ENCODE measurements at regions not wholly inside any gene's neighbourhood (a gene's known extent, or its start where the extent isn't known, plus 50 kb on each side); places are given as distances from the start of the nearest gene placed in this dataset.

DNA sequence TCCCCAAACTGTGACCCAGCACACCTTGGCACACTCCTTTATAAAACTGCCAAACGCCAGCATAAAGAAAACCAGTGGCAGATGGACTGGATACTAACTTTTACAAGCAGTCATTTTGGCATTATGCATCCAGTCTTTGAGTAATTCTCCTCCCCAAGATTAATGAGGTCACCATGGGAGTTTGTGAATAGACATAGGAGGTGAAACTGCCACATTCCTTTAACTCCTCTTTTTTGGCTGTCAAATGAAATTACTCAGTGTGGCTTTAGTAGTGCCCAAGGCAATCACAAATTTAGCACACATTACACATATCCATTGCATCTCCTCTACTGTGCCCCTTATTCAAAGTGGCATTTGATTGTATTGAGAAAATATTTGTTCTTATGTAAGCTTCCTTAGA is 315.3 kb upstream of the FGF13 start:
- ATAC-seq, result no peak
- intact Hi-C loops (cut with DNase I; ENCODE audit: low total_unique reads), result no loop called here
- Histone ChIP-seq H3K4me1 (no peaks in the 10 kb centered on the region), H3K27me3 (no peaks in the 10 kb centered on the region), H3K4me3 (no peak overlapping the region), H3K27ac (no peak overlapping the region), H3K9me3 (no peaks in the 10 kb centered on the region), H3K36me3 (no peaks in the 10 kb centered on the region)
- TF ChIP-seq, protein P1, sequence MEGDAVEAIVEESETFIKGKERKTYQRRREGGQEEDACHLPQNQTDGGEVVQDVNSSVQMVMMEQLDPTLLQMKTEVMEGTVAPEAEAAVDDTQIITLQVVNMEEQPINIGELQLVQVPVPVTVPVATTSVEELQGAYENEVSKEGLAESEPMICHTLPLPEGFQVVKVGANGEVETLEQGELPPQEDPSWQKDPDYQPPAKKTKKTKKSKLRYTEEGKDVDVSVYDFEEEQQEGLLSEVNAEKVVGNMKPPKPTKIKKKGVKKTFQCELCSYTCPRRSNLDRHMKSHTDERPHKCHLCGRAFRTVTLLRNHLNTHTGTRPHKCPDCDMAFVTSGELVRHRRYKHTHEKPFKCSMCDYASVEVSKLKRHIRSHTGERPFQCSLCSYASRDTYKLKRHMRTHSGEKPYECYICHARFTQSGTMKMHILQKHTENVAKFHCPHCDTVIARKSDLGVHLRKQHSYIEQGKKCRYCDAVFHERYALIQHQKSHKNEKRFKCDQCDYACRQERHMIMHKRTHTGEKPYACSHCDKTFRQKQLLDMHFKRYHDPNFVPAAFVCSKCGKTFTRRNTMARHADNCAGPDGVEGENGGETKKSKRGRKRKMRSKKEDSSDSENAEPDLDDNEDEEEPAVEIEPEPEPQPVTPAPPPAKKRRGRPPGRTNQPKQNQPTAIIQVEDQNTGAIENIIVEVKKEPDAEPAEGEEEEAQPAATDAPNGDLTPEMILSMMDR (IDR thresholded peaks at IDR 0.05 in 4 of 5, conservative IDR thresholded peaks at IDR 0.05 in 1 of 5), result no peak
- in situ Hi-C loops (cut with MboI; ENCODE audit: low sequenced_read_pairs in 4 of 4), result no loop called here
- no peak for DNase-seq

DNA sequence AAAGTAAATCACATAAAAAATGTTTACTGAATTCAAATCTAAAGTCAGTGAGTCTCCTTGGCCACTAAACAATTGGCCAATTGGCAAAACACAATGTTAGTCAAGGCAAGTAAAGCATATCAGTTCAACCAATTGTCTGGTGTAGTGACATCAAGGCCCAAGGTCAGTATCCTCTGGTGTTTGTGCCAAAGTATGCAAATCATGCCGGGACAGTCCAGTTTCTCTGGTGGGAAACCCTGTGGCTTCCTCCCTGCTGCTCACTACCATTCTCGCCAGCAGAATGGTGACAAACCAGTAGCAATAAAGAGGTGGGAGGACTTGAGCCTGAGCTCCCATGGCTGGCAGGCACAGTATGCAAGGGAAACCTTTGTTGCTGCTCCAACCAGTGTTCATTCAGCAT is 314.9 kb upstream of the FGF13 start:
- no peaks in the 10 kb centered on the region for H3K9me3 ChIP-seq
- intact Hi-C loops (cut with DNase I; ENCODE audit: low total_unique reads), result no loop called here
- no peaks in the 10 kb centered on the region for H3K4me1 ChIP-seq
- in situ Hi-C loops (cut with MboI; ENCODE audit: low sequenced_read_pairs in 4 of 4), result no loop called here
- H3K36me3 ChIP-seq, result no peaks in the 10 kb centered on the region
- DNase-seq (no peak), ATAC-seq (no peak)
- no peak for TF ChIP-seq POLR2A (IDR thresholded peaks at IDR 0.05)
- TF ChIP-seq, protein P1 (IDR thresholded peaks at IDR 0.05 in 4 of 5, conservative IDR thresholded peaks at IDR 0.05 in 1 of 5), result no peak
- H3K27me3 ChIP-seq, result no peaks in the 10 kb centered on the region
- no peak overlapping the region for H3K4me3 ChIP-seq
- no peak overlapping the region for H3K27ac ChIP-seq

DNA sequence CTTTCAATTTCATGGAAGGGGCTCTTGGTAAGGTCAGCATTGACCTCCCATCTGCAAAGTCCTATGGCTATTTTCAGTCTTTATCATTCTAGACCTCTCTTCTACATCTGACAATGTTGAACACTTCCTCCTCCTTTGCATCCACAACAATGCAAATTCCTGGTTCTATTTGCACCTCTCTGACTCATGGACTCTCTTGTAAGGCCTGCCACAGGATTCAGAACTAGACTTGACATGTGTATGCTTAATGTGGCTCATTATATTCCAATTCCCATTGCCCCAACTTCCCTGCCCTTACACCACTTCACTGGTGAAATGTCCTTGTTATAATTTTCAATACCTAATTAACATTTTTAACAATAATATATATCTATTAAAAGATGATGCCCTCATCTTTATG is 314.3 kb upstream of the FGF13 start:
- Histone ChIP-seq H3K4me3 (no peak overlapping the region), H3K4me1 (no peaks in the 10 kb centered on the region), H3K36me3 (no peaks in the 10 kb centered on the region), H3K27me3 (no peaks in the 10 kb centered on the region), H3K27ac (no peak overlapping the region), H3K9me3 (no peaks in the 10 kb centered on the region)
- TF ChIP-seq POLR2A (IDR thresholded peaks at IDR 0.05), result no peak
- TF ChIP-seq, protein P1 (IDR thresholded peaks at IDR 0.05 in 4 of 5, conservative IDR thresholded peaks at IDR 0.05 in 1 of 5), result no peak
- DNase-seq, result no peak
- in situ Hi-C loops (cut with MboI; ENCODE audit: low sequenced_read_pairs in 4 of 4) (no loop called here), intact Hi-C loops (cut with DNase I; ENCODE audit: low total_unique reads) (no loop called here)
- ATAC-seq, result no peak

DNA sequence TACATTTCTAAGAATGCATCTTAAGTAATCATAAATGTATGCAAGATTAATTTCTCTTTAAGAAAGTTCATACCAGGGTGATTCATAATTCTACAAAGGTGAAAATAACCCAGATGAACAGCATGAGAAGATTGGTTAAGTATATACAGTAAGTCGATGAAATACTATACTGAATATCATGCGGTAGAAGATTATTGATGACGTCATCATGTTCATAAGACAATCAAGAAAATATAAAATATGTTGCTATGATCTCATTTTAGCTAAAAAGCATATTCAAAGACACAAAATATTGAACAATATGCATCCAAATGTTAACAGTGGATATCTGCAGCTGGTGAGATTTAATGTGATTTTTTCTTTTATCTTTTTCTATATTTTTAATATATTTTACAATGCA is 312.0 kb upstream of the FGF13 start:
- in situ Hi-C loops (cut with MboI; ENCODE audit: low sequenced_read_pairs in 4 of 4), result no loop called here
- H3K4me1 ChIP-seq, result no peaks in the 10 kb centered on the region
- no peak overlapping the region for H3K27ac ChIP-seq
- ATAC-seq (no peak), DNase-seq (no peak)
- no peaks in the 10 kb centered on the region for H3K27me3 ChIP-seq
- intact Hi-C loops (cut with DNase I; ENCODE audit: low total_unique reads), result no loop called here
- TF ChIP-seq POLR2A (IDR thresholded peaks at IDR 0.05), result no peak
- TF ChIP-seq, protein P1 (IDR thresholded peaks at IDR 0.05 in 4 of 5, conservative IDR thresholded peaks at IDR 0.05 in 1 of 5), result no peak
- no peaks in the 10 kb centered on the region for H3K36me3 ChIP-seq
- no peaks in the 10 kb centered on the region for H3K9me3 ChIP-seq
- H3K4me3 ChIP-seq, result no peak overlapping the region

GRCh38 chrX:139020801-139021200 is 309.3 kb upstream of the FGF13 start:
- no peak for TF ChIP-seq POLR2A (IDR thresholded peaks at IDR 0.05)
- TF ChIP-seq, protein P1 (IDR thresholded peaks at IDR 0.05 in 4 of 5, conservative IDR thresholded peaks at IDR 0.05 in 1 of 5), result no peak
- H3K27me3 ChIP-seq, result no peaks in the 10 kb centered on the region
- ATAC-seq, result no peak

More at GRCh38 chrX:139020801-139021200, 309.3 kb upstream of the FGF13 start:
- H3K4me1 ChIP-seq, result no peaks in the 10 kb centered on the region
- H3K9me3 ChIP-seq, result peaks cover 0 to 2% (median 0%) of the 10 kb centered on the region in 3 donors
- H3K27ac ChIP-seq, result no peak overlapping the region
- in situ Hi-C loops (cut with MboI; ENCODE audit: low sequenced_read_pairs in 4 of 4) (no loop called here), intact Hi-C loops (cut with DNase I; ENCODE audit: low total_unique reads) (no loop called here)
- DNase-seq, result no peak
- H3K4me3 ChIP-seq, result no peak overlapping the region
- no peaks in the 10 kb centered on the region for H3K36me3 ChIP-seq
